OCI-LY1 (cell line): ENCODE measurements at regions not wholly inside any gene's neighbourhood (a gene's known extent, or its start where the extent isn't known, plus 50 kb on each side); places are given as distances from the start of the nearest gene placed in this dataset.

Source experiments
- EZH2 ChIP-seq: fragments of 200-600 bp; sonication (generic), shearing (Covaris generic); IDR thresholded peaks from 2 replicates; pipeline ENCODE4 v1.8.0; 2017; ENCODE audit warnings: borderline replicate concordance, mixed run types, mild to moderate bottlenecking, antibody characterized with exemption, low read length, moderate library complexity, mixed read lengths
- TF ChIP-seq, protein P1 (sequence below): fragments of 200-600 bp; sonication (generic), shearing (Covaris generic); IDR thresholded peaks from 2 replicates; pipeline ENCODE4 v1.5.1; 2017; ENCODE audit warnings: mild to moderate bottlenecking, antibody characterized with exemption, low read length, moderate library complexity, mixed read lengths

DNA sequence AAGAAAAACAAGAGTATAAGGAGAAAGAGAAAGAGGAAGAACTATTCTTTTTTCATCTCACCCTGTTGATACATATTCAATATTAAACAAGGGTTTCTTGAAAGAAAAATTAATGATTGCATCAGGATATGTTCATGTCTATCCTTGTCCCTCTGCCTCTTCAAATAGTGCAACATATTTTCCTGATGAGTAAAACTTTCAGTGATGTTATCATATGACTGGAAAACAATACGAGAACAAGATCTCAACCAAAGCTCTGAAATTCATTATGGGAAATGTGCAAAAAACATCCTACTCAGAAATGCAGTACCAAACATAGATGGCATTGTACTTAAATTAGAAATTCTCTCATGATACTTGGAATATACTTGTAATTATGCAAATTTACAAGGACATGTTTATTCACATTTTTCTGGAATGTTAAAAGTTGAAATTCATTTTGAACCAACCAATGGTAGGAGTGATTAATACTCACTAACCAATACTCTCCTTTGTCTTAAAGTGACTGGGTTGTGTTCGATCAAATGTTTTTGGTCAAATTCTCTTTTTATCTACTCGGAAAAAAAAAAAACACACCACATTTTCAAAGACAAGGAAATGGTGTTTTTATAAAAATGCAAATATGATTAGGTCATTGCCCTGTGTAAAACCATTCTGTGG is 148.9 kb upstream of the GULP1 start:
- TF ChIP-seq EZH2: no peak
- TF ChIP-seq, protein P1, sequence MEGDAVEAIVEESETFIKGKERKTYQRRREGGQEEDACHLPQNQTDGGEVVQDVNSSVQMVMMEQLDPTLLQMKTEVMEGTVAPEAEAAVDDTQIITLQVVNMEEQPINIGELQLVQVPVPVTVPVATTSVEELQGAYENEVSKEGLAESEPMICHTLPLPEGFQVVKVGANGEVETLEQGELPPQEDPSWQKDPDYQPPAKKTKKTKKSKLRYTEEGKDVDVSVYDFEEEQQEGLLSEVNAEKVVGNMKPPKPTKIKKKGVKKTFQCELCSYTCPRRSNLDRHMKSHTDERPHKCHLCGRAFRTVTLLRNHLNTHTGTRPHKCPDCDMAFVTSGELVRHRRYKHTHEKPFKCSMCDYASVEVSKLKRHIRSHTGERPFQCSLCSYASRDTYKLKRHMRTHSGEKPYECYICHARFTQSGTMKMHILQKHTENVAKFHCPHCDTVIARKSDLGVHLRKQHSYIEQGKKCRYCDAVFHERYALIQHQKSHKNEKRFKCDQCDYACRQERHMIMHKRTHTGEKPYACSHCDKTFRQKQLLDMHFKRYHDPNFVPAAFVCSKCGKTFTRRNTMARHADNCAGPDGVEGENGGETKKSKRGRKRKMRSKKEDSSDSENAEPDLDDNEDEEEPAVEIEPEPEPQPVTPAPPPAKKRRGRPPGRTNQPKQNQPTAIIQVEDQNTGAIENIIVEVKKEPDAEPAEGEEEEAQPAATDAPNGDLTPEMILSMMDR: no peak
